ENCODE measurements at regions not wholly inside any gene's neighbourhood (a gene's known extent, or its start where the extent isn't known, plus 50 kb on each side); places are given as distances from the start of the nearest gene placed in this dataset.
"Not testable (repeated sequence)": the region's sequence is repeated elsewhere in the genome, so short reads cannot be mapped to it uniquely, and the experiment has no call there.

DNA sequence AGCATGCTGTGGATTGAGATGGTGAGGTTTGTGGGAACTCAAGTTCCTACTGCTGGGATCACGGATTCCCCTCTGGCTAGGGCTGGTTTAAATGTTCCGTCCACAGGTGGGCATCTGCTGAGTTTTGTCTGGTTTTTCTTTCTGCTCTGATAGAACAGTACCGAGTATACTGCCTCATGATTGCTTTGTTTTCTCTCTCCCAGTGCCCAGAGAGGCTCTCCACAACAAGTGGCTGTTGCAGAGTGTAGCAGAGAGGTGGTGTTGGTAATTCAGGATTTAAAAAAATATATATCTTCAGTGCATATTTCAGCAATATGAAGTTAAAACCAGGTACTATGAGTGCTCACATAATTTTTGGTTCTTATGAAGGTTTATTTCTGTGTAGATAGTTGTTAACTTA, 213.7 kb downstream of the TEX13C start:
- H3K4me3 ChIP-seq (ENCODE audit: low read depth, low read length), result no peak overlapping the region
- DNase-seq (ENCODE audit: low read depth), result no peak
- TF ChIP-seq, protein P1, sequence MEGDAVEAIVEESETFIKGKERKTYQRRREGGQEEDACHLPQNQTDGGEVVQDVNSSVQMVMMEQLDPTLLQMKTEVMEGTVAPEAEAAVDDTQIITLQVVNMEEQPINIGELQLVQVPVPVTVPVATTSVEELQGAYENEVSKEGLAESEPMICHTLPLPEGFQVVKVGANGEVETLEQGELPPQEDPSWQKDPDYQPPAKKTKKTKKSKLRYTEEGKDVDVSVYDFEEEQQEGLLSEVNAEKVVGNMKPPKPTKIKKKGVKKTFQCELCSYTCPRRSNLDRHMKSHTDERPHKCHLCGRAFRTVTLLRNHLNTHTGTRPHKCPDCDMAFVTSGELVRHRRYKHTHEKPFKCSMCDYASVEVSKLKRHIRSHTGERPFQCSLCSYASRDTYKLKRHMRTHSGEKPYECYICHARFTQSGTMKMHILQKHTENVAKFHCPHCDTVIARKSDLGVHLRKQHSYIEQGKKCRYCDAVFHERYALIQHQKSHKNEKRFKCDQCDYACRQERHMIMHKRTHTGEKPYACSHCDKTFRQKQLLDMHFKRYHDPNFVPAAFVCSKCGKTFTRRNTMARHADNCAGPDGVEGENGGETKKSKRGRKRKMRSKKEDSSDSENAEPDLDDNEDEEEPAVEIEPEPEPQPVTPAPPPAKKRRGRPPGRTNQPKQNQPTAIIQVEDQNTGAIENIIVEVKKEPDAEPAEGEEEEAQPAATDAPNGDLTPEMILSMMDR (conservative IDR thresholded peaks at IDR 0.05; ENCODE audit: low read depth, low read length), result no peak

DNA sequence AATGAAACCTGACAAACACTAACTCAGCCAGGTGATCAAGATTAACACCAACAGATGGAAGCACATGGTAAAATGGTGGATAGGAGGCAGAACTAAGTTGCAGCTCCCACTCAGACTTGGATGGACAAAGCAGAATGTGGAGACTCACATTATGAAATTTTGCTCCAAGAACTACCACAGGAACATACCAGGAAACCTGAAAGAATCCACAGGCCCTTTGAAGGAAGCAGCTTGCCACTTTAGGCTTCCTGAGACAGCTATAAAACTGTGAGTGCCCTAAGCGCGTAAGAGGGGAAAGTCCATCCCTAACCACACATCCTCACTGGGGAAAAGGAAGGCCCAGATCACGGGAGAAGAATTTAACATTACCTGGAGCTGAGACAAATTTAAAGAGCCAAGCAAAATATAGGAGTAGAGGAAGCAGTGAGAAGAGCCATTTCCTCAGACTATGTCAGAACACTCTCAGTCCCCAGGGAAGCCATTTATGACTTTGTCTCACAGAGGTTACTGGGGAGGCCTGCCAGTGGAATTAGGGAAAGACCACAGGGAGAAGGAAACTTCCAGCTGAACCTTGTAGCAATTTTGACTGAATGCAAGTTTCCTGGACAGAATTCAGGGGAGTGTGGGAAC, 224.5 kb downstream of the TEX13C start:
- TF ChIP-seq, protein P1 (conservative IDR thresholded peaks at IDR 0.05; ENCODE audit: low read depth, low read length), result no peak
- DNase-seq (ENCODE audit: low read depth), result no peak

DNA sequence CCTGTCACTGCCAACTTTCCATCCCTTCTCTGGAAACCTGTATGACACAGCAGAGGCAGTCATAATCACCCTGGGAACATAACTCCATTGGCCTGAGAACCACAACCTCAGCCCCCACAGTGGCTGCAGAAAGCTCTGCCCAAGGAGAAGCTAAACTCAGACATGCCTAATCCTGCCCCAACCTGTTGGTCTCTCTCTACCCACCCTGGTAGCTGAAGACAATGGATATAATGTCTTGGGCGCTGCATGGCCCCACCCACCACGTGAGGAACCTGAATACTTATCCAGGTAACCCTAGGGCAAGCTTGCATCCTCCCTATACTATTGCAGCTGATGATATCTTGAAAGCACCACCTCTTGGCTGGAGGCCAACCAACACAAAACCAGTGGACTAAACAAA, 225.2 kb downstream of the TEX13C start:
- no peak for DNase-seq (ENCODE audit: low read depth)

More for the DNA sequence above, 224.5 kb downstream of the TEX13C start:
- H3K4me3 ChIP-seq (ENCODE audit: low read depth, low read length), result no peak overlapping the region

DNA sequence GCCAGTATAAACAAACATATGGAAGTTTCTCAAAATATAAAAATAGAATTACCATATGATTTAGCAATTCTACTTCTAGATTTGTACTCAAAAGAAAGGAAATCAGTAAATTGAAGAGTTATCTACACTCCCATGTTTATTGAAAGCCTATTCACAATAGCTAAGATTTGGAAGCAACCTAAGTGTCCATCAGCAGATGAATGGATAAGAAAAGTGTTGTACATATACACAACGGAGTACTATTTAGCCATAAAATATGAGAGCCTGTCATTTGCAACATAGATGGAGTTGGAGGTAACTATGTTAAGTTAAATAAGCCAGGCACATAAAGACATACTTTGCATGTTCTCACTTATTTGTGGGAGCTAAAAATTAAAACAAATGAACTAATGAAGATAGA, 257.8 kb downstream of the TEX13C start:
- no peak for DNase-seq (ENCODE audit: low read depth)
- TF ChIP-seq, protein P1 (conservative IDR thresholded peaks at IDR 0.05; ENCODE audit: low read depth, low read length), result no peak
- H3K4me3 ChIP-seq (ENCODE audit: low read depth, low read length), result no peak overlapping the region

More for the DNA sequence above, 225.2 kb downstream of the TEX13C start:
- TF ChIP-seq, protein P1 (conservative IDR thresholded peaks at IDR 0.05; ENCODE audit: low read depth, low read length), result no peak
- H3K4me3 ChIP-seq (ENCODE audit: low read depth, low read length), result no peak overlapping the region

DNA sequence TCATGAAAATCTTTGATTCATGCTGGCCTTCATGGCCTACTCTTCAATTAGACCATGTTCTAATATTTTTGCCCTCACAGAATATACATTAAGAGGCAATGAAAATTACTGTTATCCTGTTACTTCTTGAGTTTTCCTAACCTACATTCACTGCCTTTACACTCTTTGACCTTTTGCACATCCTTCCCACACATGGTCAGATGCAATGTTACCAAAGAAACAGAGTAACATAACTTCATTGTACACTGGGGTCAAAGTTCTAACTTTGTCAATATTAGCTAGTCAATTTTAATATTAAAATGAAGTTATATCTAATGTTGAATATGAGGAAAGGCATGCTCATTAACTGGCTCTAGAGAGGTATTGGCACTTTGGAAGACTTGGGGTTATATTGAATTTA, 284.8 kb downstream of the TEX13C start:
- TF ChIP-seq, protein P1 (conservative IDR thresholded peaks at IDR 0.05; ENCODE audit: low read depth, low read length), result no peak
- no peak overlapping the region for H3K4me3 ChIP-seq (ENCODE audit: low read depth, low read length)
- DNase-seq (ENCODE audit: low read depth), result no peak

DNA sequence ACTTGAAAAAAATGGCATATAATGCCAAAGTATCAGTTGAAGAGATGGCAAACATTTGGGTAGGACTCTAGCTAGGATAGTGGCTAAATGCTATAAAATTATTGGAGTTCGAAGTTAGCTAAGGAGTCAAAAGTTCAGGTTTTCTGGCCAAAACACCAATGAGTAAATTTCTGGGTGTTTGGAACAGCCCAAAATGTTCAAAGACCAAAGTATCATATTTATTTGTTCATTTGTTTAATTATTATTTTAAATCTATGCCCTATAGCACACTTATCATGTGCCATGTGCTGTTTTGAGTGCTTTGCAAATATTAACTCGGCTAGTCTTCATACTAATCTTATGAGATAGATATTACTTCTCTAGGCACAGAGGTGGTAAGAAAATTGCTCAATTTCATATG, 285.5 kb downstream of the TEX13C start:
- H3K4me3 ChIP-seq (ENCODE audit: low read depth, low read length), result no peak overlapping the region
- DNase-seq (ENCODE audit: low read depth), result no peak
- TF ChIP-seq, protein P1 (conservative IDR thresholded peaks at IDR 0.05; ENCODE audit: low read depth, low read length), result no peak

DNA sequence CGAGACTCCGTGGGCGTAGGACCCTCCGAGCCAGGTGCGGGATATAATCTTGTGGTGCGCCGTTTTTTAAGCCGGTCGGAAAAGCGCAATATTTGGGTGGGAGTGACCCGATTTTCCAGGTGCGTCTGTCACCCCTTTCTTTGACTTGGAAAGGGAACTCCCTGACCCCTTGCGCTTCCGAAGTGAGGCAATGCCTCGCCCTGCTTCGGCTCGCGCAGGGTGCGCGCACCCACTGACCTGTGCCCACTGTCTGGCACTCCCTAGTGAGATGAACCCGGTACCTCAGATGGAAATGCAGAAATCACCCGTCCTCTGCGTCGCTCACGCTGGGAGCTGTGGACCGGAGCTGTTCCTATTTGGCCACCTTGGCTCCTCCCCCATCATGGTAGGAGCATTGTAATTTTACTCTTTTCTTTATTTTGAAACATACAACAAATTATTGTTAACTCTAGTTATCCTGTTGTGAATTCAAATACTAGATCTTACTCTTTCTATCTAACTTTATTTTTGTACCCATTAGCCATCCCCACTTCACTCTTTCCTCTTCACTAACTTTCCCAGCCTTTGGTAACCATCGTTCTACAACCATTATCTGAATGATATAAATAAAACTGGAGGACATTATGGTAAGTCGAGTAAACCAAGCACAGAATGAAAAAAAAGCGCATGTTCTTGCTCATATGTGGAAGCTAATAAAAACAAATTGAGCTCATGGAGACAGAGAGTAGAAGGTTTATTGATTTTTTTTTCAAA, 295.1 kb downstream of the TEX13C start:
- not testable (repeated sequence) for DNase-seq (ENCODE audit: low read depth); H3K4me3 ChIP-seq (ENCODE audit: low read depth, low read length)
